ENCODE measurements at regions not wholly inside any gene's neighbourhood (a gene's known extent, or its start where the extent isn't known, plus 50 kb on each side); places are given as distances from the start of the nearest gene placed in this dataset.

DNA sequence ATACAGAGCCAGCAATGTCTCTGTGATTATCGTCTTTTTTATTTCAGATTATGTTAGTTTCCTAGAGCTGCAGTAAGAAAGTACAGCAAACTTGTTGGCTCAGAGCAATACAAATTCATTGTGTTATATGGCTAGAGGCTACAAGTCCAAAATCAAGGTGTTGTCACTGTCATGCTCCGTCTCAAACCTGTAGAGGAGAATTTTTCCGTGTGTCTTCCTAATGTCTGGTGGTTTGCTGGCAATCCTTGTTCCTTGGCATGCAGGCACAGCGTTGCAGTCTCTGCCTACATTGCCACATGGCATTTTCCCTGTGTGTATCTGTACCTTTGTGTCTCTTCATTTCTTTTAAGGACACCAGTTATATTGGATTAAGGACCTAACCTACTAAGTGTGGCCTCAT lies 244.4 kb downstream of the LRRIQ3 start:
- no peak for DNase-seq

DNA sequence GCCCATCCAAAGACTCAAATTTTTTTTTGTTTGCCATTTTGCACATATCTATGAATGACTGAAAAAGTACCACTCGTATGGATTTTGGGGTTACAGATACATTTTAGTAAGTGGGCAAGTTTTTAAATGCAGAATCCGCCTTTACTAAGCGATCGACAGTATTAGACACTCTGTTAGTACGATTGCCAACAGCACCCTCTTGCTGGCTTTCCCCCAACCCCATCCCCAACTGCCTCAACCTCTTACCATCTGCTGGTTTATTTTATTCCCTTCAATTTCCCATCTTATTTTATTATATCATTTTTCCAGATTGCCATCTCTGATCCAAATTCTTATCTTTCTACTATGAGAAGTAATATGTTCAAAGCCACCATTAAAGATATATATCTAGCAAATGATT lies 244.8 kb downstream of the LRRIQ3 start:
- DNase-seq, result no peak

DNA sequence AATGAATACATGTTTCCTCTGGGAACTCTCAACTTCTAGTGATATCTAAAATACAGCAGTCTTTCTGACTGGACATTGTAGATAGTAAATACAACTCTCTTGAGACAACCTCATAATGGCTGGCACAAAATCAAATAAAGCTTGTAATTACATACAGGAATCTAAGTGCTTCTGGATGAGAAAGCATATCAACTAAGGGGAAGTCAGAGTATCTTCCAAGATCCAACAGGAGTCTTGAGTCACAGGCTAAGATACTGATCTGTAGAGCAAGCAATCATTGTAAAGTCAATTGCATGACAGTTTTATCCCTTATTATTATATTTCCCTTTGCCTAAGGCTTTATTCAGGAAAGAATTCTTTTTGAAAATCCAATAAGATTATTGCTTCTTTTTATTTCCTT lies 249.9 kb downstream of the LRRIQ3 start:
- DNase-seq, result peak; percentile 19

DNA sequence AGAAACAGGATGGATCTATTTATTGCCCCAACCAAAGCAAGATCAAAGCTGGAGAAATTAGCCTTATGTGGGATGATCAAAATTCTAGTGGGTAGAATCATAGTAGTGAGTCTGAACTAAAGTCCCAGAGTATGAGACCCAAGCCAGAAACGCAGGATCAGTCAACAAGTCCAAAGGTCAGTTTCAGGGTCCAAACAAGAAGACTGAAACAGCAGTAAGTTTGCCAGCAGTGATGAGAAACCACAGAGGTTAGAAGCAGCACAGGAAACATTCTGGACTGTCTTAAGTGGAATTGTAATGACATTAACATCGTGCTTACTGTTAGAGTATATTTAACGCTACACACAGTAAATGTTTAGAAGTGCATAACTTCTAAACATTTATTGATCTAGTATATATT lies 251.0 kb downstream of the LRRIQ3 start:
- no peak for DNase-seq

DNA sequence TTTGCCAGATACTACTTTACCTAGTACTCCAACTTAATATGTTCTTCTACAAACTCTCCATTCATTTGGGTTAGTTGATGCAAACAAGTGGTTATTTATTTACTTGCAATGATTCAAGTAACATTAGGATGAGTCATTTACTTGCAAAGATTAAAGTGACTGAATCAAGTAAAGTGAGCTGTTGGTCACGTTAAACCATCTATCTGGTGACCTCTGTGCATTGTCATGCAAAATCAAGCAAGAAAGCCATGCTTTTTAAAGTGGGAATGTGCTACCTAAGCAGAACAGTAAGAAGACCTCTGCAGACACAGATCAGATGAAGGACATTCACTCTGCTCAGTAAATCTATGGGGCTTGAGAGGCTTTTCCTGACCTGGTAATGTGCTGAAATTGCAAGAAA lies 254.7 kb downstream of the LRRIQ3 start:
- DNase-seq, result no peak

DNA sequence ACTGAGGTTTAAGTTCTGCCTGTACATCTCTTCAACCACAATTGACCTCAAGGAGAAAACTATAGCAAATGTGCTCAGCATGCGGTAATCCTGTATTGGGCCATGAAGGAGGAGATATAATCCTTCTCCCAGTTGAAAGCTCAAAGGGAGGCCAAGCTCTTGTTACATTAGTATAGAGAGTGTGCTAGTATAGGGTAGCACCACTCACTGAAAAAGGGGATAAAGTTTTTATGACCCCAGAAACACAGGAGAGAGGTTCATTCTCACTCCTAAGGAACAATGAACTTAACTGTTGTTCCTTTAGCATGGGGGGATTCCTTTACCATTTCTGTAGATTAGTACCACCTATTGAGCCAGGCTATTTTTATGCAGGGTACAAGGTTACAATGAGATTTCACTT lies 267.7 kb downstream of the LRRIQ3 start:
- no peak for DNase-seq

DNA sequence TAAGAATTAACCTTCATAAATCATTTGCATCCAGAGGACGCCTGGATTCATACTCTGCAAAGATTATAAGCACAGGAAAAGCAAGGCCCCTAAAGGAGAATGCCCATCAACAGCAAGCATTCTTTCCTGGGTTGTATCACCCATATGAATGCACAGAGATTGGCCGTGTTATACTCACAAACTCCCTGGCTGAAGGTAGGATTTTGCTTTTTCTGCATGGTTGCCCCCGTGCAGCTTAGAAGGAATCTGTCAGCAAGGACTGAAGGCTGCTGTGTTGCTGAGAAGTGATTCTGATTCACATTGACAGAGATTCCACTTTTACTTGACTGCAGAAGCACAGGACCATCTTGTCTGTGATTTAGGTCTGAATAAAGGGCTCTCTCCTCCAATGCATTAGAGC lies 283.0 kb downstream of the LRRIQ3 start:
- no peak for DNase-seq

DNA sequence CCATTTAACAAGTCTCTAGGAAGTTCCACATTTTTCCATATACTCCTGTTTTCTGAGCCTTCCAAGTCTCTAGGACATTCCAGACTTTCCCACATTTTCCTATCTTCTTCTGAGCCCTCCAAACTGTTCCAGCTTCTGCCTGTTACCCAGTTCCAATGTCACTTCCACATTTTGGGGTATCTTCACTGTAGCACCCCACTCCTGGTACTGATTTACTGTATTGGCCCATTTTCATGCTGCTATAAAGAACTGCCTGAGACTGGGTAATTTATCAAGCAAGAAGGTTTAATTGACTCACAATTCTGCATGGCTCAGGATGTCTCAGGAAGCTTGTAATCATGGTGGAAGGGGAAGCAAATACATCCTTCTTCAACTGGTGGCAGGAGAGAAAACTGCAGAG lies 285.0 kb downstream of the LRRIQ3 start:
- no peak for DNase-seq

DNA sequence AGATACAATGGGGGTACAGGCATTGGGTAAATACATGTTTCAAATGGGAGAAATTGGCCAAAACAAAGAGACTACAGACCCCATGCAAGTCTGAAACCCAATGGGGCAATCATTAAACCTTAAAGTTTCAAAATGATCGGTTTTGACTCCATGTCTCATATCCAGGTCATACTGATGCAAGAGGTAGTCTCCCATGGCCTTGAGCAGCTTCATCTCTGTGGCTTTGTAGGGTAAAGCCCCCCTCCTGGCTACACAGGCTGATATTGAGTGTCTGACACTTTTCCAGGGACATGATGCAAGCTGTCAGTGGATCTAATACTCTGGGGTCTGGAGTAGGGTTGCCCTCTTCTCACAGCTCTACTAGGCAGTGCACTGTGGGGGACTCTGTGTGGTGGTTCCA lies 286.1 kb downstream of the LRRIQ3 start:
- DNase-seq, result no peak

DNA sequence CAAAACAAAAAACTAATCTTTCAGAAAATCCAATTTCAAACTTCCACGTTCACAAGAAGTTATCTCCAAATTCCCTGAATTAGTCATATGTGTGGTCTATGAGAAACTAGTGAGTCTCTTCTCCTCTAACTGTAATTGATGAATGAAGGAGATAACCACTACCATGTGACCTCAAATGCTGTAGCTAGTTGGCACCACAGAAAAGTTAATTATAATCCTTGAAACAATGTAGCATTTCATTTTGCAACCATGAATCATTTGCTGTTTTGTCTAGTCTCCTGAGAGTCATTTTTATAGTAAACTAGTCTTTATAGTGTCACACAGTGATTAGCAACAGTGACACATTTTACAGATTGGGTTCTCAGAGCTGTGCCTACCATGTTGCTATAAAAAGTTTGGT lies 287.5 kb downstream of the LRRIQ3 start:
- DNase-seq, result no peak

DNA sequence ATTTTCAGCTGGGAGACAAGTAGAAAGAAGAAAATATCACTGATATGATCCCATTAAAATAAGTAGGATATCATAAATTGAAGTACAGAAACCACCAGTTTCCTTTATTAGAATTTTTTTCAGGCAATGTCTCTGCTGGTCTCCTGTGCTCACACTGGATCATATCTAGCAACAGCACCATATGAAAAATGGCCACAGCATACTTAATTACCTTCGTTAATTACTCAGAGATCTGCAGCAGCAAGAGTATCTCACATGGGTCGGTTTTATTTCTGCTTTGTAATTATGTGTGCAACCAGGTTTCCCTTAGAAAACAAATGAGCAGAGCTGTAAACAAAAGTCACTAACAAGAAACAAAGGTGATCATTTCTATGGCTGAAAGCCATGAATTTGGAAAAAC lies 287.9 kb downstream of the LRRIQ3 start:
- no peak for DNase-seq

DNA sequence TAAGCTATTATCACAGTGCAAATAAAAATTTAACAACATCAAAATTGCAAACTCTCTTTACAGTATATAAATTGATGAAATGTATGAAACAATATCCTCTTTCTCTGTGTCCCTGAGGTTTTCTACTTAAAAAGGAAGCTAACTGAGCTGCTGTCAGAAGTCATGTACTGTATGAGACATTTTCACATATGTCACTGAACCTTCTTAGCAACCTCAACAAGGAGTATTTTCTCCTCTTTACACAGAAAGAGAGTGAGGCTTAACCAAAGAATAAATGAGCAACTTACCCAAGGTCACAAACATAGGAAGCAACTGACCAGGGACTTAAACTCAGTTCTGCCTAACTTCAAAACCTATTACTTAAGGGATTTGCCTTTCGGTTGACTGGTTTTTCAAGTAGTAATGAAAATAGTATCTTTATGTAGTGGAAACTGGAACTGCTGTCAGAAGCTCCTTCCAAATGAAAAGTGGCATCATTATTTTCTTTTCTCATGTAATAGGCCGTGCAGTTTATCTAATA lies 288.9 kb downstream of the LRRIQ3 start:
- peak; percentile 60 for DNase-seq

DNA sequence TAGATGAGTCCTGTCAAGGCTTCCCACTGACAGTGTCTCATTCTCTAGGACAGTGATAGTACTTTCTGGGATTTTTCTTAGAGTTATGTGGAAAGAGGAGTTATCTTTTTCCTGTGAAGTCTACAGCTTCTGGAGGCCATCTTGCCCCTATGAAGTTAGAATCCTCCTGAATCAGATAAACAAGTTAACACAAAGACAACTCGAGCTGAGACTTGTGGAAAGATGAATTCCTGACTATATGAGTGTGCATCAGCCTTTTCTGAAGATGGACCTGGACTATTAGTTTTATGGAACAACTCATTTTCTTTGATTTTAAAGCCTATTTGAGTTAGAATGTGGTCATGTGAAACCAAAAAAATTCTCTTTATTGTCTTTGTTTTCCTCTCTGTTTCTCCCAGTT lies 290.9 kb downstream of the LRRIQ3 start:
- DNase-seq, result no peak

DNA sequence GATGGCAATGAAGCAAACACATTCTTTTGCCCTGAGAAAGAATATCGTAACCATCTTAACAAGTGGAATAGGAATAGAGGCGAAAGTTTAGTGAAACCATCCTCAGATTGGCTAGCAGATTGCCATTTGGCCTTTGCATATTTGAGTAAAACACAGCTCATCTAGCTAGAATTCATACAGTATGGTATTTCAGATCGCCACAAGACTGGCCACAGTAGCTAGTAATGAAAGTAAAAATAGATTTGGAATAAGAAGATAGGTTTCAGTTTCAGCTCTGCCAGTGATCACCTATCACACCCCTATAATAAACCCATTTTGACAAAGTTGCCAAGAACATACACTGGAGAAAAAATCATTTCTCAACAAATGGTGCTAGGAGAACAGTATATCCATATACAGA lies 294.9 kb downstream of the LRRIQ3 start:
- no peak for DNase-seq

DNA sequence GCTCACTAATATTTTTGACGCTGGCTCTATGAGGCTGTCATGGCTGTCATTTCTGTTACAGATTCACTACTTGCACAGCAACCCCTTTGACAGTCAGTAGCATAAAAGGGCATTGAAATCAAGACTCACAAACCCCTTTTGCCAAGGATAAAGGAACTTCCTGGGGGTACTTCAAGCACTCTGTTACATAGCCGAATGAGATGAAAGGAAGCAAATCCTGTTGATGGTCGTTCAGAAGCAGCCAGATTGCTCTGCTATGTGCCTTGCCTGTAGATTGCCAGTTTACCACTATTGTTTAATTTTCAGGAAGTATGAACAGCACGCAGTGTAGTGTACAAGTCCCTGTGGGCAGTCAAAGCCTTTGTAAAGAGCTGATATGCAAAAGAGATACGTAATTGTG lies 296.2 kb downstream of the LRRIQ3 start:
- peak; percentile 52 for DNase-seq

DNA sequence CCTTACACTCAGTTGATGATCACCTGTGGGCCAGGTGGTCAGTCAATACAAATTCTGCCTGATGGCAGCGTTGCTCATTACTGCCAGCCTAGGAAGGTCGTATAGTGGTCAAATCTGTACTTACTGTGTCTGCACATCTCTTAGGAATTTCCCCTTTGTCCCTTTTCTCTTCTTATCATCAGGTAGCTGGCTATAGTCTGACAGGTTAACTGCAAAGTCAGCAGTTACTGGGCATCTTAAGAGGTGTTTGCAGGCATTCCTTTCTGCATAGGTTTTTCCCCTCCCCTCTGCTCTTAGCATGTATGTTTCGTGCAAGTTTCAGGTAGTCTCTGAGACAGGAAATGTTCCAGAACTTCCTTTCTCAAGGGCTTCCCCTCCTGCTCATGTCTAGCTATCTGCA lies 298.7 kb downstream of the LRRIQ3 start:
- DNase-seq, result no peak

DNA sequence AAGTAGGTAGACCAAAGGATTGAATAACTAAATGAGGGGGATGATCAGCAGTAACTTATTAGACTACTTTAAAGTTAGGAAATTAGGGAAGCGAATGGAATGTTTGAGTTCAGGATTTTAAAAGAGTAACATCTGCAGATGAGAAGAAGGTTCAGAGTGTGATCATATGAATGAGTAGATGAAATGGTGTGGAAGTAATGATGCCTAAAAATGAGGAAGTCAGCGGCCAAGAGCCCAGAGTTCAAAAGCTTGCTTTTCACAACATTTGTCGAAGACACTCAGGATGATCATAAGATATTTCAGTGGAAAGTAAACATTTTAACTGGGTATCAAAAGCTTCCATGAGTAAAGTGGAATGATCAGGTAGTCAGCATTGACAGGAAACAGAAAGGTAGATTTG lies 299.4 kb downstream of the LRRIQ3 start:
- DNase-seq, result no peak

DNA sequence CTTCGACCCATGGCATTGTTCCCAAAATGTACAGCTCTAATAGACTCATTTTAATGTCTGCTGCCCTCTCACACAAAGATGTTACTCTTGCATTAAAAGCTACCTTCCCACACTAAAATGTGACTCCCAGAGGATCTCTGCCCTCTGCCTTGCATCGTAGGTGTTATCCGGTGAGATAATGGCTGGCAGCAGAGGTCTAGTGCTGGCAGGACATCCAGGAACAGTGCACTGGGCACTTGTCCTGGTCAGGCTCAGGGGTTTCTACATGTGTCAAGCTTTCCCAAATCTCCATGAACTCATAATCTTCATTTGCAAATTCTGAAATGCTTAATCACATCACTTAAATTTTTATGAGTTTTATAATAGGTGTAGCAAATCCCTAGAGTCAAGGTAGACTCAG lies 310.6 kb downstream of the LRRIQ3 start:
- DNase-seq, result no peak

DNA sequence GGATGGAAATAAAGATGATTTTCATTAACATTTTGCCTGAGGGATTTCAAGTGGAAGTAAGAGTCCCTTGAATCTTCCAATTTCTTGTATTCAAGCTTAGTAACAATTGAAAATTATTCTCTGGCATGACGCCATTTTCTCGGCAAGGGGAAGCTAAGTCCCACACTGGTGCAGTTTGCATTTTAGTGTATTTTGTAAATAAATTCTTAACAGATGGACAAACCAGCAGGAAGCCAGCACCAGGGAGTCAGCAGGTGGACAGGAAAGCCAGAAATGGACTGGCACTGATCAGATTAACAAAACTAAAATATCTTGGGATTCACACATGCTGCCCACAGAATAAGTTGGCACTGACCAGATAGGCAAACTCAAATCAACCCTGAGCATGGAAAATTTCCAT lies 311.3 kb downstream of the LRRIQ3 start:
- no peak for DNase-seq

DNA sequence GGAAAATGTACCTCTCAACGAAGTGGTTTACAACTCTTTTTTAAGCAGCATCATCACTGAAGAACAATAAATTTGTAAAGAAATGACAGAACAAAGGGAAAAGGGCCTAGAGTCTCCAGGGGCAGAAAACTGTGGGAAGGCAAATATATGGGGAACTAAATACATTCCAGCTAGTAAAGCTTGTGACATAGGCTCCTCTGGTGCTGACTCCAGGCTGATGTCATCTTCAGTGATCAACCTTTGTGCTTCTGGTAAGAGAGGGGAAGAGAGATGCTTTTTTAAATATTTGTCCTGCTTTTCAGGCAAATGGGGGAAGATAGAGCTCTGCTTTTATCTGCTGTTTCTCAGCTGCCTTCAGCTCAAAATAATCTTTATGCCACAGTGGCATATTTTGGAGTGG lies 323.2 kb downstream of the LRRIQ3 start:
- no peak for DNase-seq

DNA sequence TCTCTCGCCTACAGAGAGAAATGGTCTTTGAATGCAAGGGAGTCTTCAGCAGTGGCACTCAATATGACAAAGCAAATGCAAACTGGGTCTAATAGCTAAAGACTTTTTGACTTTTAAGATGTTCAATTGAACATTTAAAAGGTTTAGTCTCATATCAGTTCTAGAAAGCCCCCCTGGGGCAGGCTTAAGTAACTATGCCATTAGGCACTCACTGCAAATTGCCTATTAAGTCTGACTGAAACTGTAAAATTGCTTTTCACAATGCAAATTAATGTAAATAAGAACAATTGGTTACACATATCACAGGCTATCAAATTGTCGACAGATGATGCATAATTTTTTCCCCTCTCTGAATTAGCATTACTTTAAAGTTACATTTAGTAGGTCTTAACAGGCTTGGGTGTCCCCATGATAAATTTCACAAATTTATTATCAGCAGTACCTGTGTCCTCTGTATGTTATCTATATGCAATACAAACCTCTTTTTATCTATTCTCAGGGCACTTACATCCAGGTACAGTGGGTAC lies 329.1 kb downstream of the LRRIQ3 start:
- no peak for DNase-seq

DNA sequence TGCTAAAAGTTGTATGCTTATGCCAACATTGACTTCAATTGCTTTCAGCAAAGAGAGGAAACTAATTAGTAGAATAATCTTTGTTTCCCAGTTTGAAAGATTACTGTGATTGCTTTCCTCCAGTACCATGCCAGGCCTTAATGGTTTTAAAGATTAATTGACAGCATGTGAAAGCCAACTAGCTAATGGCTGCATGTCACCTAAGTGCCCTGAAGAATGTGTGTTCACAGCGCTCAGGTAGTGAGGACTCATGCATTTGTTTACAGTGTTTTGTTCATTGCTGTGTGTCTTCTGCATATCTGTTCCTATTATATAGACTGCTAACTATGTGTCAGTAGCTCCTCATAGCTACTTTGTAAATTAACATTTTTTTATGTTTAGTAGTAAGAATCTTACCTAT lies 335.6 kb downstream of the LRRIQ3 start:
- DNase-seq, result no peak

DNA sequence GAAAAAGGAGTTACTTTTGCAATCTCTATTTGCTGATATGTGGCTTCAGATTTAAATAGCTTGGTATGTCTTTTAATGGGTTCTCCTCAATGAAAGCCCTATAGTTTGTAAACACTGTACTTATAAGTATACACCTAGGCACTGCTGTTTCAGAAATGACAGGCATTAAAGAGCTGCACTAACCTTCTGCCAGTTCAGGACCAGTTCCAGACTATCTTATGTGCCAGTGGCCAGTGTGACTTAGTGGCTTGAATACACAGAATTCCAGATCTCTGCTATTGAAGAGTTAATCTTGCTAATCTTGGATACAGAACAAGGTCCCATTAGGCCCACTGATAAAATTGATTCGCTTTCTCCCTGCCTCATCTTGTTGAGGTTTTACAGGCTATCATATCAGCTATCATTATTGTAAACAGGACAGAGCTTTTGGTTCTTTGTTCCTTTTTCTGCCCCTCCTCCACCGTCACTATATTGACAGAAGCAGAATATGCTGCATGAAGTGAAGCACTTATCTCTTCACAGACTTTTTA lies 337.5 kb downstream of the LRRIQ3 start:
- DNase-seq, result no peak

DNA sequence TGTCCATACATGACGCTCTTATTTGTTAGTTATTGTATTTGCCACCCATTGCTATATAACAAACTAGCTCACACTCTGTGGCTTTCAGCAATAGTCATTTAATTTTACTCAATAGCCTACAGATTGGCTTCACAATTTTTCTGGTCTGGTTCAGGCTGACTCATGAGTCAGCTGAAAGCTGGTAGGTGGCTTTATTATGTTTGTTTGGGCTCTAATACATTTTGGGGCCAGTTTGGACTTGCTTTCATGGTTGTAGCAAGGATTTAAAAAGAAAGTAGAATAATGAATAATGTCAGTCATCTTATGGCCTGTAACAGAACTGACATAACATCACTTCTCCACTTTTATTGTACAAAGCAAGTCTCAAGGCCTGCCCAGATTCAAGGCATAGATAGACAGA lies 338.7 kb downstream of the LRRIQ3 start:
- no peak for DNase-seq

DNA sequence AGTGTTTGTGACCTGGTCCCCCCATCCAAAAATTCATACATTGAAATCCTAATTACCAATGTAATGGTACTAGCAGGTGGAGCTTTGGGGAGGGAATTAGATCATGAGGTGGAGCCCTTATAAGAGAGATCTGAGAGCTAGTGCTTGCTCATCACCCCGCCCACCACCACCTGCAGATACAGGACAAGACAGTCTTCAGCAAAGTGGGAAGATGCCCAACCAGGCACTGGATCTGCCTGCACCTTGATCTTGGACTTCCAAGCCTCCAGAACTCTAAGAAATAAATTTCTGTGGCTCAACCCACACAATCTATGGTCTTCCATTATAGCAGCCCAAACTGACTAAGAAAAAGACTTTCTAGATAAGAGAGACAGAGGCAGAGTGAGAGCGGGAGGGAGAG lies 343.4 kb downstream of the LRRIQ3 start:
- DNase-seq, result no peak

DNA sequence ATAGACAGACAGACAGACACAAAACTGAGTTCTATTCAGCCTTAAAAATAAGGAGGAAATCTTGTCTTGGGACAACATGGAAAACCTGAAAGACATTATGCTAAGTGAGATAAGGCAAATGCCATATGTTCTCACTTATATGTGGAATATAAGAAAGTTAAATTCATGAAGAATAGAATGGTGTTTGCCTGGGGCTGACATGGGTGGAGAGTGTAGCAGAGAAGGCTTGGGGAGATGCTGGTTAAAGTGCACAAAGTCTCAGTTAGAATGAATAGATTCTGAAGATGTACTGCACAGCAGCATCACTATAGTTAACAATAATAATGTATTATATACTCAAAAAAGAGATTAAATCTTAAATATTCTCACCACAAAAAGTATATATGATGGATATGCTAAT lies 355.5 kb downstream of the LRRIQ3 start:
- DNase-seq, result no peak
